CD4-positive, alpha-beta T cell treated with Interleukin-10 for 1 hour (primary cell): ENCODE measurements at regions not wholly inside any gene's neighbourhood (a gene's known extent, or its start where the extent isn't known, plus 50 kb on each side); places are given as distances from the start of the nearest gene placed in this dataset.
A peak's percentile ranks its signal among the peaks of the same experiment; 100 is the strongest.

Source experiments
- DNase-seq: peaks from one replicate; pipeline ENCODE4 v3.0.0-alpha.2; 2020

GRCh38 chr7:36802459-36803135 is 78.3 kb upstream of the AOAH start:
- DNase-seq = no peak

- DNase-seq = no peak
Observed at GRCh38 chr7:36796850-36797536, 72.7 kb upstream of the AOAH start.

- no peak for DNase-seq
Observed at GRCh38 chr7:36795451-36796021, 71.2 kb upstream of the AOAH start.

- no peak for DNase-seq
Observed at GRCh38 chr7:36794689-36795088, 70.4 kb upstream of the AOAH start.

GRCh38 chr7:36792421-36792820 is 68.1 kb upstream of the AOAH start:
- DNase-seq = no peak

- DNase-seq = no peak
Observed at GRCh38 chr7:36790311-36790787, 66.1 kb upstream of the AOAH start.

- no peak for DNase-seq
Observed at GRCh38 chr7:36788825-36789470, 64.7 kb upstream of the AOAH start.

- peak; percentile 61 for DNase-seq
Observed at GRCh38 chr7:36787933-36788378, 63.7 kb upstream of the AOAH start.

- peak; percentile 81 for DNase-seq
Observed at GRCh38 chr7:36784991-36785940, 61.0 kb upstream of the AOAH start.

GRCh38 chr7:36781011-36781738 is 56.9 kb upstream of the AOAH start:
- DNase-seq = peak; percentile 52

GRCh38 chr7:36777855-36778254 is 53.6 kb upstream of the AOAH start:
- DNase-seq = no peak

GRCh38 chr7:36777062-36777461 is 52.8 kb upstream of the AOAH start:
- peak; percentile 70 for DNase-seq

- no peak for DNase-seq
Observed at GRCh38 chr7:36775676-36776075, 51.4 kb upstream of the AOAH start.

GRCh38 chr7:36775061-36775620 is 50.8 kb upstream of the AOAH start:
- peak; percentile 29 for DNase-seq
